SU-DHL-6 (cell line): ENCODE measurements at regions not wholly inside any gene's neighbourhood (a gene's known extent, or its start where the extent isn't known, plus 50 kb on each side); places are given as distances from the start of the nearest gene placed in this dataset.

Experiments used
- H2AFZ ChIP-seq: fragments of 200-600 bp; sonication (generic); 2 replicates; pipeline ENCODE4 v1.6.1; 2014; ENCODE audit warnings: low read depth, mild to moderate bottlenecking, moderate library complexity, mixed read lengths, antibody characterized with exemption, low read length; ENCODE audit not compliant: severe bottlenecking
- H3F3A ChIP-seq: fragments of 200-600 bp; shearing (Covaris generic); 2 replicates; pipeline ENCODE4 v1.6.0; 2016; ENCODE audit warnings: antibody characterized with exemption, mild to moderate bottlenecking; ENCODE audit not compliant: insufficient read depth
- H3K27ac ChIP-seq: fragments of 200-600 bp; sonication (generic); 2 replicates; pipeline ENCODE4 v1.5.1; 2016; ENCODE audit warnings: low read depth, mild to moderate bottlenecking, low read length, moderate library complexity, mixed read lengths
- H3K27me3 ChIP-seq: fragments of 200-600 bp; sonication (generic), shearing (Covaris generic); 2 replicates; pipeline ENCODE4 v1.6.0; 2014; ENCODE audit warnings: mild to moderate bottlenecking, low read length
- H3K36me3 ChIP-seq: fragments of 200-600 bp; sonication (generic); 2 replicates; pipeline ENCODE4 v1.6.1; 2014; ENCODE audit warnings: mild to moderate bottlenecking, low read length, mixed read lengths
- H3K4me2 ChIP-seq: fragments of 300-600, 200-600 bp; shearing (Covaris generic), sonication (generic); 2 replicates; pipeline ENCODE4 v1.6.0; 2014; ENCODE audit warnings: low read length, low read depth, mild to moderate bottlenecking; ENCODE audit not compliant: poor library complexity, severe bottlenecking
- H3K4me3 ChIP-seq: fragments of 200-600 bp; sonication (generic); 2 replicates; pipeline ENCODE4 v1.5.1; 2014; ENCODE audit warnings: antibody characterized with exemption, low read length, mild to moderate bottlenecking, mixed read lengths; ENCODE audit not compliant: insufficient read depth, poor library complexity, severe bottlenecking
- H3K79me2 ChIP-seq: fragments of 200-600 bp; sonication (generic); 2 replicates; pipeline ENCODE4 v1.6.1; 2014; ENCODE audit warnings: mild to moderate bottlenecking, low read length, moderate library complexity; ENCODE audit not compliant: insufficient read depth
- H3K9ac ChIP-seq: fragments of 200-600 bp; sonication (generic); 2 replicates; pipeline ENCODE4 v1.7.0; 2014; ENCODE audit warnings: mild to moderate bottlenecking, low read length
- H3K9me2 ChIP-seq: fragments of 200-600 bp; sonication (generic); replicated peaks from 2 replicates; pipeline ENCODE4 v1.6.1; 2014; ENCODE audit warnings: low read length; ENCODE audit not compliant: insufficient read depth
- H3K9me3 ChIP-seq: fragments of 200-600 bp; sonication (generic); 2 replicates; pipeline ENCODE4 v1.6.1; 2014; ENCODE audit warnings: low read length, mixed read lengths; ENCODE audit not compliant: insufficient read depth
- H4K20me1 ChIP-seq: fragments of 200-600 bp; sonication (generic); 2 replicates; pipeline ENCODE4 v1.6.1; 2014; ENCODE audit warnings: low read depth, mild to moderate bottlenecking, antibody characterized with exemption, low read length, moderate library complexity, mixed read lengths
- CTCF ChIP-seq: fragments of 200-600 bp; sonication (generic); IDR thresholded peaks from one replicate; pipeline ENCODE4 v1.5.1; 2017; ENCODE audit warnings: antibody characterized with exemption, mild to moderate bottlenecking, low read length, moderate library complexity; ENCODE audit not compliant: insufficient read depth, poor library complexity, severe bottlenecking
- EZH2phosphoT487 ChIP-seq: fragments of 200-600 bp; sonication (generic), shearing (Covaris generic); conservative IDR thresholded peaks from 2 replicates; pipeline ENCODE4 v1.6.1; 2018; ENCODE audit warnings: mild to moderate bottlenecking, antibody characterized with exemption, low read length, moderate library complexity, mixed read lengths

GRCh38 chr13:97746649-97747048, 206.8 kb upstream of the IPO5 start:
- H3K9me3 ChIP-seq = no peaks in the 10 kb centered on the region
- TF ChIP-seq CTCF (no peak), EZH2phosphoT487 (no peak)
- no peaks in the 10 kb centered on the region for H3K9me2 ChIP-seq
- H3F3A ChIP-seq = no peaks in the 10 kb centered on the region
- H2AFZ ChIP-seq = no peak overlapping the region
- H3K4me3 ChIP-seq = no peak overlapping the region
- H4K20me1 ChIP-seq = no peaks in the 10 kb centered on the region
- H3K36me3 ChIP-seq = no peaks in the 10 kb centered on the region
- H3K79me2 ChIP-seq = no peaks in the 10 kb centered on the region
- no peak overlapping the region for H3K9ac ChIP-seq
- H3K4me2 ChIP-seq = no peak overlapping the region
- H3K27ac ChIP-seq = no peak overlapping the region
- no peaks in the 10 kb centered on the region for H3K27me3 ChIP-seq

- Histone ChIP-seq H3F3A (no peaks in the 10 kb centered on the region), H3K9me2 (no peaks in the 10 kb centered on the region), H3K4me3 (no peak overlapping the region), H3K27me3 (no peaks in the 10 kb centered on the region), H3K27ac (no peak overlapping the region), H4K20me1 (no peaks in the 10 kb centered on the region), H3K36me3 (no peaks in the 10 kb centered on the region), H3K9me3 (no peaks in the 10 kb centered on the region), H3K4me2 (no peak overlapping the region), H3K9ac (no peak overlapping the region), H3K79me2 (no peaks in the 10 kb centered on the region), H2AFZ (no peak overlapping the region)
- TF ChIP-seq EZH2phosphoT487 (no peak), CTCF (peak; percentile 10)
Measured at GRCh38 chr13:97749174-97749573, 204.3 kb upstream of the IPO5 start.

- no peaks in the 10 kb centered on the region for H3K9me3 ChIP-seq
- H3K27me3 ChIP-seq = no peaks in the 10 kb centered on the region
- TF ChIP-seq CTCF (no peak), EZH2phosphoT487 (no peak)
- H3K4me2 ChIP-seq = no peak overlapping the region
- H4K20me1 ChIP-seq = no peaks in the 10 kb centered on the region
- H3K79me2 ChIP-seq = no peaks in the 10 kb centered on the region
- no peaks in the 10 kb centered on the region for H3K36me3 ChIP-seq
- H3K4me3 ChIP-seq = no peak overlapping the region
- H3K27ac ChIP-seq = no peak overlapping the region
- H3K9ac ChIP-seq = no peak overlapping the region
- H3K9me2 ChIP-seq = no peaks in the 10 kb centered on the region
- no peaks in the 10 kb centered on the region for H3F3A ChIP-seq
- no peak overlapping the region for H2AFZ ChIP-seq
Measured at GRCh38 chr13:97751477-97751876, 202.0 kb upstream of the IPO5 start.
